Osteoblast (primary cell): ENCODE measurements at regions not wholly inside any gene's neighbourhood (a gene's known extent, or its start where the extent isn't known, plus 50 kb on each side); places are given as distances from the start of the nearest gene placed in this dataset.

Experiments used
- DNase-seq: peaks from one replicate; pipeline ENCODE4 v3.0.0; 2011; ENCODE audit warnings: low spot score, mixed read lengths; ENCODE audit not compliant: insufficient read length; ENCODE audit errors: missing footprints
- H2AFZ ChIP-seq: 2 replicates; pipeline ENCODE4 v1.6.0; 2011; ENCODE audit warnings: mild to moderate bottlenecking, low read length
- H3K27ac ChIP-seq: 2 replicates; pipeline ENCODE4 v1.5.1; 2011; ENCODE audit warnings: mild to moderate bottlenecking, low read depth, low read length, moderate library complexity
- H3K27me3 ChIP-seq: 2 replicates; pipeline ENCODE4 v1.6.0; 2012; ENCODE audit warnings: mild to moderate bottlenecking, control low read depth, inconsistent platforms, low read length, moderate library complexity; ENCODE audit not compliant: insufficient read depth
- H3K36me3 ChIP-seq: 2 replicates; pipeline ENCODE4 v1.5.1; 2011; ENCODE audit warnings: mild to moderate bottlenecking, low read length, control low read depth, moderate library complexity; ENCODE audit not compliant: insufficient read depth
- H3K4me1 ChIP-seq: 2 replicates; pipeline ENCODE4 v1.5.1; 2011; ENCODE audit warnings: mild to moderate bottlenecking, low read length, control low read depth, moderate library complexity; ENCODE audit not compliant: insufficient read depth
- H3K4me2 ChIP-seq: 2 replicates; pipeline ENCODE4 v1.6.0; 2011; ENCODE audit warnings: mild to moderate bottlenecking, low read length; ENCODE audit not compliant: insufficient read depth
- H3K4me3 ChIP-seq: fragments of 200-600 bp; sonication (generic); 3 replicates; pipeline ENCODE4 v1.5.1; 2012; ENCODE audit warnings: mild to moderate bottlenecking, low read length, inconsistent platforms; ENCODE audit not compliant: insufficient read depth
- H3K79me2 ChIP-seq: 2 replicates; pipeline ENCODE4 v1.6.0; 2012; ENCODE audit warnings: mild to moderate bottlenecking, low read length, control low read depth, inconsistent platforms; ENCODE audit not compliant: insufficient read depth
- H3K9me3 ChIP-seq: 2 replicates; pipeline ENCODE4 v1.5.1; 2011; ENCODE audit warnings: low read depth, low read length, control low read depth
- H4K20me1 ChIP-seq: 2 replicates; pipeline ENCODE4 v1.6.0; 2012; ENCODE audit warnings: mild to moderate bottlenecking, low read length, control low read depth; ENCODE audit not compliant: insufficient read depth
- TF ChIP-seq, protein P1 (sequence below): IDR thresholded peaks from 2 replicates; pipeline ENCODE4 v1.5.1; 2011; ENCODE audit warnings: mild to moderate bottlenecking, low read depth, low read length, moderate library complexity; ENCODE audit errors: extremely low read depth

- DNase-seq: no peak
- Histone ChIP-seq H3K27ac (no peak overlapping the region), H3K4me1 (peaks cover 5% of the 10 kb centered on the region), H2AFZ (no peak overlapping the region), H3K27me3 (peaks cover 14% of the 10 kb centered on the region), H3K9me3 (no peaks in the 10 kb centered on the region), H3K4me3 (no peak overlapping the region), H4K20me1 (no peaks in the 10 kb centered on the region), H3K4me2 (no peak overlapping the region), H3K36me3 (no peaks in the 10 kb centered on the region), H3K79me2 (no peaks in the 10 kb centered on the region)
- TF ChIP-seq, protein P1, sequence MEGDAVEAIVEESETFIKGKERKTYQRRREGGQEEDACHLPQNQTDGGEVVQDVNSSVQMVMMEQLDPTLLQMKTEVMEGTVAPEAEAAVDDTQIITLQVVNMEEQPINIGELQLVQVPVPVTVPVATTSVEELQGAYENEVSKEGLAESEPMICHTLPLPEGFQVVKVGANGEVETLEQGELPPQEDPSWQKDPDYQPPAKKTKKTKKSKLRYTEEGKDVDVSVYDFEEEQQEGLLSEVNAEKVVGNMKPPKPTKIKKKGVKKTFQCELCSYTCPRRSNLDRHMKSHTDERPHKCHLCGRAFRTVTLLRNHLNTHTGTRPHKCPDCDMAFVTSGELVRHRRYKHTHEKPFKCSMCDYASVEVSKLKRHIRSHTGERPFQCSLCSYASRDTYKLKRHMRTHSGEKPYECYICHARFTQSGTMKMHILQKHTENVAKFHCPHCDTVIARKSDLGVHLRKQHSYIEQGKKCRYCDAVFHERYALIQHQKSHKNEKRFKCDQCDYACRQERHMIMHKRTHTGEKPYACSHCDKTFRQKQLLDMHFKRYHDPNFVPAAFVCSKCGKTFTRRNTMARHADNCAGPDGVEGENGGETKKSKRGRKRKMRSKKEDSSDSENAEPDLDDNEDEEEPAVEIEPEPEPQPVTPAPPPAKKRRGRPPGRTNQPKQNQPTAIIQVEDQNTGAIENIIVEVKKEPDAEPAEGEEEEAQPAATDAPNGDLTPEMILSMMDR: no peak
Measured at GRCh38 chr4:140291259-140291658, 82.2 kb upstream of the SCOC start.

DNA sequence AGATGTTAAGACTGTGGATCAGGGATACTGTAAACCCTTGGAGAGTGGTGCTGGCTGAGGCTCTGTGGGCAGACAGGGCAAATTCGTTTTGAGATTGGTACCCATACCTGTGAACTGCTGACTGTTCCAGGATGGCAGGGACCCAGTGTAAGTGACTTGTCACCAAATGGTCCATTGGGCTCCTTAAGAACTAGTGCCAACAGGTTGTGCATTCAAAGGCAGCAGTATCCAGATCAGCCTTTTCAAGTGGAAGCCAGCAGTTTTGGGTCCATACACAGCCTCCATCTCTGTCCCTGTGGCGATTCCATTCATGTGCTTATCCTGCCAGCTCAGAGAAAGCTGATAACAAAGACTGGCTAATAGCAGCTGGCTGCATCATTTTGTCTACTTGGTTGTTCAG is 84.0 kb upstream of the SCOC start:
- Histone ChIP-seq H2AFZ (no peak overlapping the region), H3K4me1 (no peaks in the 10 kb centered on the region), H3K9me3 (no peaks in the 10 kb centered on the region), H3K4me3 (no peak overlapping the region), H3K79me2 (no peaks in the 10 kb centered on the region), H3K4me2 (no peak overlapping the region), H3K36me3 (no peaks in the 10 kb centered on the region), H3K27me3 (peaks cover 23% of the 10 kb centered on the region), H4K20me1 (no peaks in the 10 kb centered on the region), H3K27ac (no peak overlapping the region)
- TF ChIP-seq, protein P1: no peak
- DNase-seq: no peak

DNA sequence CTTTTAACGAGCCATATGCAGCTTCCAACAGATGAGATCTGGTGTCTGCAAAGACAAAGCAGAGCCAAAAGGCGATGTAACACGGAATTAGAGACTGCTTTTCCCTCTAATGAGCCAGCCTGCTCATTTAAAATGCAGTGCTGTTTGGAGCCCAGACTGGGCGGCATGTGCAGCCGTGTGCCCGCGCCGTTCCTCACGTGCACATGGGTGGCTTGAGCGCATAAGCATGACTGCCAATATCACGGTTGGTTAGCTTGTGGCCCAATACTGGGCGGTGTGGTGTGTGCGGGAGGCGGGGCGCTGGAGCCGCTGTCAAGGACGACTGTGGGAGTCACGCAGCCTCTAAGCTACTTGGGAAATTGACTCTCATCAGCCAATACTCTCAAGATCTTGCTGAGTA is 87.0 kb upstream of the SCOC start:
- H3K36me3 ChIP-seq: no peaks in the 10 kb centered on the region
- no peaks in the 10 kb centered on the region for H3K9me3 ChIP-seq
- peaks cover 38% of the 10 kb centered on the region for H3K27me3 ChIP-seq
- DNase-seq: peak; percentile 15
- H3K4me1 ChIP-seq: no peaks in the 10 kb centered on the region
- H3K4me3 ChIP-seq: no peak overlapping the region
- H3K4me2 ChIP-seq: no peak overlapping the region
- TF ChIP-seq, protein P1: no peak
- H4K20me1 ChIP-seq: no peaks in the 10 kb centered on the region
- no peak overlapping the region for H2AFZ ChIP-seq
- no peaks in the 10 kb centered on the region for H3K79me2 ChIP-seq
- no peak overlapping the region for H3K27ac ChIP-seq

DNA sequence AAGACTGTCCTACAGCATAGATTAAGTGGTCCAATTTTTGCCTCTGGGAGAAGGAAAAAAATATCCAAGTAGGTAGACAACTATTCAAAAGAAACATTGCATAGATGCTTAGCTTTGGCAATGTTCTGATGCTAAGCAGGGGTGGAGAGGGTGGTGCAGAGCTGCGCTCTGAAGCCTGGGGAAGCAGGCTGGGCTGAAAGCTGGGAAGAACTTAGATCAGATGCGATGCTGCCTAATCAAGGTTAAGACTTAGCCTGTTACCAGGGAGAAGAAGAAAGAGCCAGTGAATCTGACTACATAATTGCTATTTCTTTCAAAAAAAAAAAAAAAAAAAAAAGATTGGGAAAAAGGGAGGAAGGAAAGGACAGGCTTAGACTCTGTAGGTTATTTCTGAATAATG is 89.0 kb upstream of the SCOC start:
- Histone ChIP-seq H3K4me1 (no peaks in the 10 kb centered on the region), H3K4me2 (no peak overlapping the region), H4K20me1 (no peaks in the 10 kb centered on the region), H3K4me3 (no peak overlapping the region), H3K36me3 (no peaks in the 10 kb centered on the region), H3K79me2 (no peaks in the 10 kb centered on the region), H2AFZ (no peak overlapping the region), H3K27ac (no peak overlapping the region), H3K9me3 (no peaks in the 10 kb centered on the region), H3K27me3 (peaks cover 43% of the 10 kb centered on the region)
- no peak for DNase-seq
- TF ChIP-seq, protein P1: no peak
